Stimulated activated CD8-positive, alpha-beta memory T cell treated with anti-CD3 and anti-CD28 coated beads, Interleukin-7, amount 100 ng/mL, for 1 hour (primary cell): ENCODE measurements at regions not wholly inside any gene's neighbourhood (a gene's known extent, or its start where the extent isn't known, plus 50 kb on each side); places are given as distances from the start of the nearest gene placed in this dataset.

Source experiments
- DNase-seq, 2 donors: peaks; one replicate each; pipeline ENCODE4 v3.0.0-alpha.2; 2020; ENCODE audit warnings: low read depth in 2 of 2

GRCh38 chr10:2262333-2262732 is 525.0 kb upstream of the ADARB2 start:
- DNase-seq, result no peak

GRCh38 chr10:2256241-2256640 is 518.9 kb upstream of the ADARB2 start:
- DNase-seq, result no peak

- DNase-seq, result no peak
These were observed 514.8 kb upstream of the ADARB2 start for GRCh38 chr10:2252096-2252495.

- no peak for DNase-seq
These were observed 514.3 kb upstream of the ADARB2 start for GRCh38 chr10:2251631-2252030.

GRCh38 chr10:2246747-2247146 is 509.4 kb upstream of the ADARB2 start:
- no peak for DNase-seq

GRCh38 chr10:2245580-2245979 is 508.3 kb upstream of the ADARB2 start:
- no peak for DNase-seq

GRCh38 chr10:2244471-2244870 is 507.1 kb upstream of the ADARB2 start:
- no peak for DNase-seq

GRCh38 chr10:2236876-2237275 is 499.6 kb upstream of the ADARB2 start:
- no peak for DNase-seq

GRCh38 chr10:2232479-2232878 is 495.2 kb upstream of the ADARB2 start:
- no peak for DNase-seq

- no peak for DNase-seq
These were observed 493.2 kb upstream of the ADARB2 start for GRCh38 chr10:2230478-2230877.

GRCh38 chr10:2228320-2228901 is 491.1 kb upstream of the ADARB2 start:
- no peak for DNase-seq

- no peak for DNase-seq
These were observed 488.3 kb upstream of the ADARB2 start for GRCh38 chr10:2225609-2226008.

GRCh38 chr10:2223548-2224320 is 486.4 kb upstream of the ADARB2 start:
- DNase-seq, result no peak

GRCh38 chr10:2222631-2223030 is 485.3 kb upstream of the ADARB2 start:
- DNase-seq, result no peak

GRCh38 chr10:2214805-2215204 is 477.5 kb upstream of the ADARB2 start:
- no peak for DNase-seq

- no peak for DNase-seq
These were observed 476.8 kb upstream of the ADARB2 start for GRCh38 chr10:2214092-2214491.

- no peak for DNase-seq
These were observed 475.0 kb upstream of the ADARB2 start for GRCh38 chr10:2212244-2212834.

- DNase-seq, result no peak
These were observed 472.8 kb upstream of the ADARB2 start for GRCh38 chr10:2210088-2210487.

- DNase-seq, result no peak
These were observed 470.8 kb upstream of the ADARB2 start for GRCh38 chr10:2208106-2208505.

GRCh38 chr10:2207246-2207922 is 470.1 kb upstream of the ADARB2 start:
- no peak for DNase-seq

GRCh38 chr10:2205406-2205805 is 468.1 kb upstream of the ADARB2 start:
- no peak for DNase-seq

- DNase-seq, result no peak
These were observed 465.1 kb upstream of the ADARB2 start for GRCh38 chr10:2202401-2202800.
